ENCODE measurements at regions not wholly inside any gene's neighbourhood (a gene's known extent, or its start where the extent isn't known, plus 50 kb on each side); places are given as distances from the start of the nearest gene placed in this dataset.

- intact Hi-C loops (cut with micrococcal nuclease; ENCODE audit: unreplicated experiment) = no loop called here
- Histone ChIP-seq H3K9me3 (ENCODE audit: low read length) (no peaks in the 10 kb centered on the region), H3K79me2 (ENCODE audit: insufficient read depth, low read depth, low read length) (no peaks in the 10 kb centered on the region), H3K36me3 (ENCODE audit: insufficient read depth, low read length) (no peaks in the 10 kb centered on the region), H2AFZ (ENCODE audit: low read length) (no peak overlapping the region), H3K27ac (ENCODE audit: low read depth, low read length, poor library complexity, severe bottlenecking) (no peak overlapping the region), H3K9me2 (ENCODE audit: insufficient read depth, low read length) (no peaks in the 10 kb centered on the region), H3K4me3 (ENCODE audit: low read depth, low read length, poor library complexity, severe bottlenecking) (no peak overlapping the region), H3K4me1 (ENCODE audit: insufficient read depth, low read length, poor library complexity, severe bottlenecking) (no peaks in the 10 kb centered on the region), H3K4me2 (ENCODE audit: low read length) (no peak overlapping the region), H4K20me1 (ENCODE audit: insufficient read depth, low read length) (no peaks in the 10 kb centered on the region)
- BruUV-seq (replicated peaks) = no TSS peak
- ChIA-PET CTCF (ENCODE audit: unreplicated experiment) (no interaction called here), POLR2A (interaction anchor here (0.7 kb wide), 1 partner anchor 342 kb away, joined by 3 read pairs; no protein-coding TSS in a partner anchor)
- TF ChIP-seq CTCF (conservative IDR thresholded peaks at IDR 0.05; ENCODE audit: low read length) (no peak), EZH2phosphoT487 (IDR thresholded peaks at IDR 0.05; ENCODE audit: borderline replicate concordance, low read depth, low read length) (no peak)
- no peak for DNase-seq (ENCODE audit: low spot score)
These were observed 337.0 kb upstream of the SMC2 start for GRCh38 chr9:103757062-103757461.

- no peaks in the 10 kb centered on the region for H3K36me3 ChIP-seq (ENCODE audit: insufficient read depth, low read length)
- no peaks in the 10 kb centered on the region for H3K79me2 ChIP-seq (ENCODE audit: insufficient read depth, low read depth, low read length)
- no peaks in the 10 kb centered on the region for H3K4me1 ChIP-seq (ENCODE audit: insufficient read depth, low read length, poor library complexity, severe bottlenecking)
- intact Hi-C loops (cut with micrococcal nuclease; ENCODE audit: unreplicated experiment) = no loop called here
- no peaks in the 10 kb centered on the region for H4K20me1 ChIP-seq (ENCODE audit: insufficient read depth, low read length)
- POLR2A ChIA-PET = no interaction called here
- CTCF ChIA-PET (ENCODE audit: unreplicated experiment) = no interaction called here
- H3K9me3 ChIP-seq (ENCODE audit: low read length) = no peaks in the 10 kb centered on the region
- H3K4me3 ChIP-seq (ENCODE audit: low read depth, low read length, poor library complexity, severe bottlenecking) = no peak overlapping the region
- no TSS peak for BruUV-seq (replicated peaks)
- H2AFZ ChIP-seq (ENCODE audit: low read length) = no peak overlapping the region
- TF ChIP-seq CTCF (conservative IDR thresholded peaks at IDR 0.05; ENCODE audit: low read length) (no peak), EZH2phosphoT487 (IDR thresholded peaks at IDR 0.05; ENCODE audit: borderline replicate concordance, low read depth, low read length) (no peak)
- no peaks in the 10 kb centered on the region for H3K9me2 ChIP-seq (ENCODE audit: insufficient read depth, low read length)
- H3K4me2 ChIP-seq (ENCODE audit: low read length) = no peak overlapping the region
- no peak for DNase-seq (ENCODE audit: low spot score)
- no peak overlapping the region for H3K27ac ChIP-seq (ENCODE audit: low read depth, low read length, poor library complexity, severe bottlenecking)
These were observed 332.6 kb upstream of the SMC2 start for GRCh38 chr9:103761466-103761865.

GRCh38 chr9:103789686-103790085 is 304.4 kb upstream of the SMC2 start:
- no peaks in the 10 kb centered on the region for H3K79me2 ChIP-seq (ENCODE audit: insufficient read depth, low read depth, low read length)
- H3K36me3 ChIP-seq (ENCODE audit: insufficient read depth, low read length) = no peaks in the 10 kb centered on the region
- H3K4me3 ChIP-seq (ENCODE audit: low read depth, low read length, poor library complexity, severe bottlenecking) = no peak overlapping the region
- no peak overlapping the region for H3K27ac ChIP-seq (ENCODE audit: low read depth, low read length, poor library complexity, severe bottlenecking)
- BruUV-seq (replicated peaks) = no TSS peak
- H3K9me2 ChIP-seq (ENCODE audit: insufficient read depth, low read length) = no peaks in the 10 kb centered on the region
- intact Hi-C loops (cut with micrococcal nuclease; ENCODE audit: unreplicated experiment) = no loop called here
- H3K4me1 ChIP-seq (ENCODE audit: insufficient read depth, low read length, poor library complexity, severe bottlenecking) = no peaks in the 10 kb centered on the region
- H2AFZ ChIP-seq (ENCODE audit: low read length) = no peak overlapping the region
- H3K9me3 ChIP-seq (ENCODE audit: low read length) = no peaks in the 10 kb centered on the region
- TF ChIP-seq CTCF (conservative IDR thresholded peaks at IDR 0.05; ENCODE audit: low read length) (peak; percentile 73), EZH2phosphoT487 (IDR thresholded peaks at IDR 0.05; ENCODE audit: borderline replicate concordance, low read depth, low read length) (no peak)
- POLR2A ChIA-PET = interaction anchor here (0.7 kb wide), 1 partner anchor 436 kb away, joined by 3 read pairs; no protein-coding TSS in a partner anchor
- no peak overlapping the region for H3K4me2 ChIP-seq (ENCODE audit: low read length)
- no peaks in the 10 kb centered on the region for H4K20me1 ChIP-seq (ENCODE audit: insufficient read depth, low read length)
- CTCF ChIA-PET (ENCODE audit: unreplicated experiment) = no interaction called here
- DNase-seq (ENCODE audit: low spot score) = peak; percentile 25

Measured in OCI-LY7 (cell line).